Calu3 (cell line): ENCODE measurements at regions not wholly inside any gene's neighbourhood (a gene's known extent, or its start where the extent isn't known, plus 50 kb on each side); places are given as distances from the start of the nearest gene placed in this dataset.

Experiments
- BruUV-seq: library from RNA; stranded (reverse); fragments of 400-500 nt; replicated peaks from 2 replicates; lab custom pipeline; 2021; lab: Mats Ljungman, UMichigan
- CTCF ChIA-PET: fragments of 300-600 bp; sonication (Branson Sonifier 250); formaldehyde crosslinking; loops from one replicate; lab custom pipeline; 2022; ENCODE audit warnings: antibody characterized with exemption; lab: Charles Lee
- DNase-seq: peaks from one replicate; pipeline ENCODE4 v3.0.0; 2022
- H3K27ac Mint-ChIP-seq: one replicate; pipeline ENCODE4 v1.8.0; 2022; ENCODE audit warnings: mixed read lengths; ENCODE audit not compliant: unreplicated experiment
- H3K27me3 Mint-ChIP-seq: one replicate; pipeline ENCODE4 v1.8.0; 2022; ENCODE audit warnings: mixed read lengths; ENCODE audit not compliant: unreplicated experiment
- H3K36me3 Mint-ChIP-seq: one replicate; pipeline ENCODE4 v1.8.0; 2022; ENCODE audit warnings: mild to moderate bottlenecking, moderate library complexity, mixed read lengths; ENCODE audit not compliant: insufficient read depth, unreplicated experiment
- H3K4me1 Mint-ChIP-seq: one replicate; pipeline ENCODE4 v1.8.0; 2022; ENCODE audit warnings: mild to moderate bottlenecking, low read depth, mixed read lengths; ENCODE audit not compliant: unreplicated experiment
- H3K4me3 Mint-ChIP-seq: one replicate; pipeline ENCODE4 v1.8.0; 2022; ENCODE audit warnings: mild to moderate bottlenecking, low read depth, moderate library complexity, mixed read lengths; ENCODE audit not compliant: unreplicated experiment
- H3K9me3 Mint-ChIP-seq: one replicate; pipeline ENCODE4 v1.8.0; 2022; ENCODE audit warnings: low read depth, mixed read lengths; ENCODE audit not compliant: unreplicated experiment
- intact Hi-C: fragments of 100-400 bp; cut with micrococcal nuclease; formaldehyde crosslinking; loops from one replicate; pipeline ENCODE4 v1.10.0; 2022; ENCODE audit not compliant: unreplicated experiment
- TF ChIP-seq, protein P1 (sequence below): fragments of 200-600 bp; IDR thresholded peaks from one replicate; pipeline ENCODE4 v1.8.0; 2022; ENCODE audit warnings: antibody characterized with exemption; ENCODE audit not compliant: unreplicated experiment

DNA sequence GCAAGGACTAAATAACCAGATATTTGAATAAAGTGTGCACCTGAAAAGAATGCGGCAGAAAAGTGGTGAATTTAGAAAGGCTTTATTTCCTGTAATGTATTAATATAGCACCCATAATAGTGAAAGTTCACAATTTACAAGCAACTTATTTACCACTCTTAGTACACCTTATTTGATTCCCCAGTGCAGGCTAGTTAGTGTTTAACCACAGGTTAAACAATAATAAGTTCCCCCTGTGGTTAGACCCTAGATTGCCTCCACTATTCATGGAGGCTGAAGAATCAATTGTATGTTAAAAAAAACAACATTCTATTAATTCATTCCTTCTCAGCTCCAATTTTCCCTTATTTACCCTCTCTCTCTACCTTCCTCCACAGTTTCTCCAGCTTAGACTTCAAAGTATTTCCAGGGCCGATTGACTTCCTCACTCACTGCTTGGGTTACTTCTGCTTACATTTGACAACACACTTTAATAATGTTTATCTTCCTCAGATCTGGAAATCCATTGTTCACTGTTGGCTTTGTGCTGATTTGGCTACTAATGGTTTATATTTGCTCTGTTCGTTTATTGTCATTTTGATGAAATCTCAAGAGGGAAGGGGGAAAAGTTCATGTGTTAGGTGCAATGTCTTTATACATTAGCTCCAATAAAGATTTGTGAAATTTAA is 796.3 kb downstream of the BRINP3 start:
- intact Hi-C loops = no loop called here
- peak overlapping the region; percentile 59 for H3K27ac Mint-ChIP-seq
- peak; percentile 15 for DNase-seq
- CTCF ChIA-PET = interaction anchor here (0.8 to 1.2 kb wide), 2 partner anchors 180 to 640 kb away, joined by 3 to 4 read pairs; no protein-coding TSS in a partner anchor
- TF ChIP-seq, protein P1, sequence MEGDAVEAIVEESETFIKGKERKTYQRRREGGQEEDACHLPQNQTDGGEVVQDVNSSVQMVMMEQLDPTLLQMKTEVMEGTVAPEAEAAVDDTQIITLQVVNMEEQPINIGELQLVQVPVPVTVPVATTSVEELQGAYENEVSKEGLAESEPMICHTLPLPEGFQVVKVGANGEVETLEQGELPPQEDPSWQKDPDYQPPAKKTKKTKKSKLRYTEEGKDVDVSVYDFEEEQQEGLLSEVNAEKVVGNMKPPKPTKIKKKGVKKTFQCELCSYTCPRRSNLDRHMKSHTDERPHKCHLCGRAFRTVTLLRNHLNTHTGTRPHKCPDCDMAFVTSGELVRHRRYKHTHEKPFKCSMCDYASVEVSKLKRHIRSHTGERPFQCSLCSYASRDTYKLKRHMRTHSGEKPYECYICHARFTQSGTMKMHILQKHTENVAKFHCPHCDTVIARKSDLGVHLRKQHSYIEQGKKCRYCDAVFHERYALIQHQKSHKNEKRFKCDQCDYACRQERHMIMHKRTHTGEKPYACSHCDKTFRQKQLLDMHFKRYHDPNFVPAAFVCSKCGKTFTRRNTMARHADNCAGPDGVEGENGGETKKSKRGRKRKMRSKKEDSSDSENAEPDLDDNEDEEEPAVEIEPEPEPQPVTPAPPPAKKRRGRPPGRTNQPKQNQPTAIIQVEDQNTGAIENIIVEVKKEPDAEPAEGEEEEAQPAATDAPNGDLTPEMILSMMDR = no peak
- H3K4me3 Mint-ChIP-seq = peak overlapping the region; percentile 44
- no peaks in the 10 kb centered on the region for H3K9me3 Mint-ChIP-seq
- H3K27me3 Mint-ChIP-seq = no peaks in the 10 kb centered on the region
- peaks cover 9% of the 10 kb centered on the region for H3K4me1 Mint-ChIP-seq
- no TSS peak for BruUV-seq
- H3K36me3 Mint-ChIP-seq = peaks cover 5% of the 10 kb centered on the region

DNA sequence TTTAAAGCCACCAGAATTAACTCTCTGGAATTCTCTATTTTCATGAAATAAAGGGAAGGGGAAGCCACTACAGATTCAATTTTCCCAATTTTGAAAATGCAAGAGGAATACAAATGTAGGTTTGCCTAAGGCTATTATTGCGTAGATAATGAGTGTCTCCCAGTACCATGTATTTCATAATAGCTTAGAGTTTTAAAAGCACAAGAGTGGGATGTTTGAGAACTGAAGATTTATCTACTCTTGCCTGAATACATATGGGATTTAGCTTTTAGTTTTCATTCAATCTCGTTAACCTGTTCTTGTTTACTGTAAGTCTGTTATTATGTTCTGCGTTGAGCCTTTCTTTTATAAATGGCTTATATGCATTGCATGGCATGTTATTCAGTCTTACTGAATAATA is 795.1 kb downstream of the BRINP3 start:
- Mint-ChIP-seq H3K4me3 (no peak overlapping the region), H3K36me3 (peaks cover 5% of the 10 kb centered on the region), H3K9me3 (no peaks in the 10 kb centered on the region), H3K27ac (no peak overlapping the region), H3K27me3 (no peaks in the 10 kb centered on the region), H3K4me1 (peaks cover 9% of the 10 kb centered on the region)
- CTCF ChIA-PET = interaction anchor here (0.7 kb wide), 1 partner anchor 340 kb away, joined by 3 read pairs; no protein-coding TSS in a partner anchor
- no TSS peak for BruUV-seq
- TF ChIP-seq, protein P1 = no peak
- no peak for DNase-seq
- intact Hi-C loops = no loop called here

DNA sequence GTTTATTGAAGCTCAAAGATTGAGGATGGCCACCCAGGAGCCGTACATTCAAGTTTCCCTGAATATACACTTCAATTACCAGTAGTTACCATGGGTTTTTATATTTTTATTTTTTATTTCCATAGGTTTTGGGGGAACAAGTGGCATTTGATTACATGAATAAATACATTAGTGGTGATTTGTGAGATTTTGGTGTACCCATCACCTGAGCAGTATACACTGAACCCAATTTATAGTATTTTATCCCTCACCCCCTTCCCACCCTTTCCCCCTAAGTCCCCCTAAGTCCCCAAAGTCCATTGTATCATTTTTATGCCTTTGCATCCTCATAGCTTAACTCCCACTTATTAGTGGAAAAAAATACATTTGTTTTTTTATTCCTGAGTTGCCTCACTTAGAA is 791.4 kb downstream of the BRINP3 start:
- H3K4me1 Mint-ChIP-seq = peaks cover 7% of the 10 kb centered on the region
- CTCF ChIA-PET = no interaction called here

DNA sequence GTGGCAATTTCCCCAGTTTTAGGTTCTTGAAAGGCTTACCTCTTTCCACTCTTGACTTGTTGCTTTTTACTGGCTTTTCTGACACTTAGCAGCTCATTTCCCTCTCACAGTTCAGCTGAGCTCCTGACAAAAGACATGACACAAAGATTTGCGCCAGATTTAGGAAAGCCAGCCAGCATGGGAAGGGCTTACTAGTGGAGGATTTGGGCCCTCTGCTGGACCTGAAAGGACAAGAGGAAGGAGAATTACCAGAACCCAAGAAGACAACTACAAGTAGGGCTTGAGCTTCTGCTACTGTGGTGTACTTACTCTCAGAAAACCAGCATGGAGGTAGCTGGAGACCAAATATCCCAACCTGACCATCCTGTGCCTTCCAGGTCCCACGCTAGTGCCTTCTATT is 784.5 kb downstream of the BRINP3 start:
- H3K27me3 Mint-ChIP-seq = no peaks in the 10 kb centered on the region
- no TSS peak for BruUV-seq
- peaks cover 3% of the 10 kb centered on the region for H3K9me3 Mint-ChIP-seq
- peaks cover 7% of the 10 kb centered on the region for H3K4me1 Mint-ChIP-seq
- H3K4me3 Mint-ChIP-seq = no peak overlapping the region
- H3K27ac Mint-ChIP-seq = no peak overlapping the region
- TF ChIP-seq, protein P1 = no peak
- H3K36me3 Mint-ChIP-seq = no peaks in the 10 kb centered on the region
- CTCF ChIA-PET = interaction anchor here (1.7 kb wide), 1 partner anchor 262 kb away, joined by 3 read pairs; no protein-coding TSS in a partner anchor
- intact Hi-C loops = no loop called here
- no peak for DNase-seq

More for the DNA sequence above, 791.4 kb downstream of the BRINP3 start:
- H3K27me3 Mint-ChIP-seq = no peaks in the 10 kb centered on the region
- peaks cover 5% of the 10 kb centered on the region for H3K36me3 Mint-ChIP-seq
- peaks cover 4% of the 10 kb centered on the region for H3K9me3 Mint-ChIP-seq
- TF ChIP-seq, protein P1 = no peak
- H3K4me3 Mint-ChIP-seq = no peak overlapping the region
- DNase-seq = no peak
- intact Hi-C loops = no loop called here
- no TSS peak for BruUV-seq
- no peak overlapping the region for H3K27ac Mint-ChIP-seq
